ENCODE measurements at regions not wholly inside any gene's neighbourhood (a gene's known extent, or its start where the extent isn't known, plus 50 kb on each side); places are given as distances from the start of the nearest gene placed in this dataset.
"Not testable (repeated sequence)": the region's sequence is repeated elsewhere in the genome, so short reads cannot be mapped to it uniquely, and the experiment has no call there.

DNA sequence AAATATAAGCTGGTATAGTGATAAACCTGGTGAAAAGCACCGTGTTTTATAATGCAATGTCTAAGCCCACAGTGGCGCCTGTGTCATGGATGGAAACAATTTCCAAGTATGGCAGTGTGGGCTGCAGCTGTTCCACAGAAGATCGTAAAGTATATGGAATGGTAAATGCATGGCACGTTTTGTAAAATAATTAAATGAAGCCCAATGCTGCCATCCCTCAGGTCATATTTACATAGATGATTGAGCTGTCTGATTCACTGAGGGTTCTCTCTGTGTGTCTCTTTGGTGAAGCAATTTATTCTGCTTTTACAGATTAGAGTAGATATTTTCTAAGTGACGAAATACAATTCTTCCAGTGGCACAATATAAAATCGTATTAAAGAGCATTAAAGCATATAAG is 164.8 kb downstream of the ASMT start:
- DNase-seq = no peak

DNA sequence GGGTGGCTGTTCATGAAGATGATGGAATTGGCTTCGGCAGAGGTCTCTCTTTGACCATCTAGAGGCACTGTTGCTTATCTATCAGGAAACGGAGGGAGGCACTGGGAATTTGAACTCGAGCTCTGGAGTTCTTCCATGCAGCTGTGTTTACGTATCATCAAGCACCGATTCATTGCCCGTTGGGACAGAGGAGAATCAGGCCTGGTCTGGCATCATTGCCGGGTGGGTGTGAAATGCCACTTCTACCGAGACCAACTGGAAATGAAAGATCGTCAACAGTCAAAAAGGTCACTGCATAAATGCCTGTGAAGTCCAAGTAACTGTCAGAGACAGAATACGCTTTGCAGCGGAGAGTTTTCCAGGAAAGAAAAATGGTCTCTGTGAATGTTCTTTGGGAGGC is 166.9 kb downstream of the ASMT start:
- DNase-seq = no peak

DNA sequence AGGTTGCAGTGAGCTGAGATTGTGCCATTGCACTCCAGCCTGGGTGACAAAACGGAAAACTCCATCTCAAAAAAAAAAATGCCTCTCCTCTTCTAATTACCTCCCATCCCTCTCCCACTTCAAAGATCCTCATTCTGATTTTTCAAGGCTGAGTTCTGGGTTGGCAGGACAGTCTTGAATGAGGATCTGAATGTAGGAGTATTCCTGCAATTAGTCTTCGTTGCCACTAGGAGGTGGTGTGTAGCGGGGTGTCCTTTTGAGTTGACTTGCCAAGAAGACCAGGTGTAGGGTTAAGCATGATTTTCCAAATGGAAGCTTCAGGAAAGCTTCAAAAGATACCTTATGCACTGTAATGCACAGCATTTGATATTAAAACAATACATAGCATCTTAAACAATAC is 169.9 kb downstream of the ASMT start:
- DNase-seq = no peak

DNA sequence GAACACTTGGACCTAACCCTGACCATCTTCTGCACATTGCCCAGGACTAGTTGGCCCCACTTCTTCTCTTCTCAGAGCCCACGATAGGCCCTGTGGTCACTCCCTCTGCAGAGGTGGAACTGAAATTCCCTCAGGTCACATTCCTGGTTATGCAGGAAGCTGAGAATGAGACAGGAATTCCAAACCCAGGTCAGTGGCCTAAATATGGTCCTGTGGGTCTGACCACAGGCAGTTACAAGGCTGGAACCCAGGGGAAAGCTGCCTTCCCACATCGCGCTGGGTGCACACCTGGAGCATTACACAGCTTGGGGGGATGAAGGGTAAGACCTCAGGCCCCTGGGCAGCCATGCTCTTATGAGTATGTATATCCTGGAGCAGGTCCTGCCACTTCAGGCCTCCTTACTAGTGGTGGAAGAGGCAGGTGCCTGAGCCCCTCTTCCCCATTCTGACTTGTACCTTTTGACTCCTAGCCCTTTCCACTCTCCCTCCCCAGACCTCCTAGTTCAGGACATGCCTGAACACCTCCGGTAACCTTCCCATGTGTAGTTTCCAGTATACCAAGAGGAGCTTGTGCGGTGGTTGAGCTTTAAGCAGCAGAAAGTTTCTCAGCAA is 173.5 kb downstream of the ASMT start:
- DNase-seq = no peak

DNA sequence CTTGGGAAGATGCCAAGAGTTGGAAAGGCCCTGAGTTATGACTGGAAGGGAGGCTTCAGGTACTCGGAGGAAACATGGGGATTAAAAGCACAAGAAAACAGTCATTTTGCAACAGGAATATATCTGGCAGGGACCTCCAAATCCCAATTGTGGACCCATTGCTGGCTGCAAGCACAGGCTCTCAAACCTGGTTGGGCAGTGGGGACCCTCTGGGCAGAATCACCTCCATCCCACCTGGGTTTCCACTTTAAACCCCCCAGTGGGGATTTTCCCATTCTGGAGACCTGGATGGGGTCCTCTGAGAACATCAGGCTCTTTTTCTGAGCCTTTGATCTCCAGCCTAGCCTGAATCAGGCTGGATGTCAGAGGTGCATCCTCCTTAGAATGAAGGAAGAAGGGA is 177.8 kb downstream of the ASMT start:
- DNase-seq = no peak

DNA sequence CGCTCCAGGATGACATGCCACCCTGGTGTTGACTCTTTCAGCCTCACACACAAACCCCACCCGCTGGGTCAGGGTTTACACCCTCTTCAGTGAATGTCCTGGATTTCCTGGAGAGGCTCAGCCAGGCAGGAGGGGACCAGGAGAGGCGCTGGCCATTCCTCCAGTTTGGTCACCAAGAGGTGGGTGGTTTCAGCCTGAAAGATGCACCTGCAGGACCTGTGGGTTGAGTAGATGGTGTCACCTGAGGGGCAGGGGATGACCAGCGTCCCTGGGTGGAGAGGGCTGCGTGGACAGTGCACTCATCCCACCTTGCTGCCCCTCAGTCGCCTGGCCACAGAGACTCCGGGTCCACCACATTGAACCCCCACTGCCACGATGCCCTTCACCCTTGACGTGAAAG is 179.7 kb downstream of the ASMT start:
- DNase-seq = no peak

DNA sequence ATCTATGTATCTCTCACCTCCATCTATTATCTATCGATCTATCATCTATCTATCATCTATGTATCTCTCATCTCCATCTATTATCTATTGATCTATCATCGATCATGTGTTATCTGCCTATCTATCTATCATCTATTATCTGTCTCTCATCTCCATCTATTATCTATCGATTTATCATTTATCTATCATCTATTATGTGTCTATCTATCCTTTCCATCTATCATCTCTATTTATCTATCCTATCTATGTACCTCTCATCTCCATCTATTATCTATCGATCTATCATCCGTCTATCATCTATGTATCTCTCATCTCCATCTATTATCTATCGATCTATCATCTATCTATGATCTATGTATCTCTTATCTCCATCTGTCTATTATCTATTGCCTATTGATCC is 188.1 kb downstream of the ASMT start:
- DNase-seq = no peak

DNA sequence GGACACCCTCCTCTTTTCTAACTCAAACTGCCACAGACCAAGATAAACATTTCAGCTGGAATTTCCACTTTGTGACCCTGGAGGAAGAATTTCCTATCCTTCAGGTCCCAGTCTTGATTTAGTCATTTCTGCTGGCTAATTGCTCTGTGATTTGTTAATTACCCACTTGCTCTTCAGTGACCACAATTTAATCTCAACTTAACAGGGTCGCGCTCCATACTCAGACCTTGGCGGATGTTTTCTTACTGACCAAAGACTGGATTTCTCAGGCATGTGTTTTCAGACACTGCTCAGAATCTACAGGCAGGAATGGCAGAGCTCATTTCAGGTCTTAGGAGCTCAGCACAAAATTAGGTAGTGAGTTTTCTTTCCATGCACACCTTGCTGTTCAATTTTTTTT is 188.9 kb downstream of the ASMT start:
- no peak for DNase-seq

DNA sequence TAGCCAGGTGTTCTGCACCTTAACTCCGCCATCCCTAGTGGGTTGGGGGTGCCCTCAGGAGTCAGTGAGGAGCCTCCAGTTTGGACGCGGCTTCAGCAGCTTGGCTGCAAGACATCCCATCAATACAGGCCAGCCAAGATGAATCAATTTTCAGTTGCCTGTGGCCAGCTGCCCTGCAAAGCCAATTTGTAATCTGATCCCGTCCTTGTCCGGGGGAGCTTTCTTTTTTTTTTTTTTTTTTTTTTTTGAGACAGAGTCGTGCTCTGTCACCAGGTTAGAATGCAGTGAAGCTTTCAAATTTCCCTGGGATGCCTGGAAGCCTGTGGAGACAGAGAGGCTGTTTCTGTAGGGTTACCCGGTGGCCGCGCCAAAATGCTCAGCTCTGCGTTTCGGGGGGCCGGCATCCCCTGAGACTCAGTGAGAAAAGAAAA is 192.5 kb downstream of the ASMT start:
- no peak for DNase-seq

DNA sequence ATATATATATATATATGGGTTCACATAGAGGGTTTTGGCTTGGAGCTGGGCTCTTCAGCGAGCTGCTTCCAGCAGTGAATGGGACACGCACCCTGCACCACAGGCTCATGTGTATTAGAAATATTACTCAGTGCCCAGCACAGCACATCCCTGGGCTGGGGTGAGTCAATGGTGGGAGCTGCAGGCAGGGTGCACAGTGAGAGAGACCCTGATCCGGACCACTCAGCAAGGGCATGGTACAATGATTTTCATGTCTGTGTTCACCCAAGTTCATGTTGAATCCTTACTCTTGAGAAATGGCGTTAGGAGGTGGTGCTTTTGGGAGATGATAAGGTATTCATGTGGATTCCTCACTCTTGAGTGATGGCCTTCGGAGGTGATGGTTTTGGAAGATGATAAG is 194.7 kb downstream of the ASMT start:
- DNase-seq = no peak

DNA sequence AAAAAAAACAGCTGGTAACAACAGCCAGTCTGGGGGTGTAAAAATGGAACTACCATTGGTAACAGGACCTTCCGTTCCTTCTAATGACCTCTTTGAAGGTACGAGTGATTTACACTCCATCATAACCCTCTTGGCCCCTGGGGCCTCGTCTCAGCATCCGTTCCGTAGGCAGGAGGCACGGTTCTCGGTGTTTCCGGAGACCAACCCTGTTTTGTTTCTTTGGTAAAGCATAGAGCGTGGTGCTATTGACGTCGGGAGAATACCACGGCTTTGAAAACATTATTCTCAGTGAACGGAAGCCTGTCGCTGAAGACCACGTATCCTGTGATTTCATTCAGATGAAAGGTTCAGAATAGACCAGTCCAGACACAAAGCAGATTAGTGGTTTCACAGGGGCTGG is 198.9 kb downstream of the ASMT start:
- DNase-seq = no peak

DNA sequence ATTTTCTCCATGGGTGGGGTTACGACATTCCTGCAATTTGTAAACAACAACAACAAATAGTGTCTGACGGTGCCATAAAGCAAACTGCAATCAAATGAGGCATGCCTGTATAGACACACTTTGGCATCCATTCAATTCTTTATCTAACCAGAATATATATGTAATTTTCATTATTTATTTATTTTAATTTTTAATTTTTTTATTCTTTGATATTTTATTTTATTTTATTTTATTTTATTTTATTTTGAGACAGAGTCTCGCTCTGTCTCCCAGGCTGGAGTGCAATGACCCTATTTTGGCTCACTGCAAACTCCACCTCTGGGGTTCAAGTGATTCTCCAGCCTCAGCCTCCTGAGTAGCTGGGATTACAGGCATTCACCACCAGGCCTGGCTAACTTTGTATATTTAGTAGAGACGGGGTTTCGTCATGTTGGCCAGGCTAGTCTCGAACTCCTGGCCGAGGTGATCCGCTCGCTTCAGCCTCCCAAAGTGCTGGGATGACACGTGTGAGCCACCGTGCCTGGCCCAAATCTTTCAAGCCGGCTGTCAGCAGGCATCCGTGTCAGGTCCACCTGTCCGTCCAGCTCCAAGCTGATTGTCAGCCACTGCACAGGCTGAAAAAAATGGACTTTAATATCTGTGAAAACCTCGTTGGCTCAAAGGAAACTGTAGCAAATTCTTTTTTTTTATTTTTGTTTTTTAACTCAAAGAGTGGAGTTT is 200.8 kb downstream of the ASMT start:
- no peak for DNase-seq

DNA sequence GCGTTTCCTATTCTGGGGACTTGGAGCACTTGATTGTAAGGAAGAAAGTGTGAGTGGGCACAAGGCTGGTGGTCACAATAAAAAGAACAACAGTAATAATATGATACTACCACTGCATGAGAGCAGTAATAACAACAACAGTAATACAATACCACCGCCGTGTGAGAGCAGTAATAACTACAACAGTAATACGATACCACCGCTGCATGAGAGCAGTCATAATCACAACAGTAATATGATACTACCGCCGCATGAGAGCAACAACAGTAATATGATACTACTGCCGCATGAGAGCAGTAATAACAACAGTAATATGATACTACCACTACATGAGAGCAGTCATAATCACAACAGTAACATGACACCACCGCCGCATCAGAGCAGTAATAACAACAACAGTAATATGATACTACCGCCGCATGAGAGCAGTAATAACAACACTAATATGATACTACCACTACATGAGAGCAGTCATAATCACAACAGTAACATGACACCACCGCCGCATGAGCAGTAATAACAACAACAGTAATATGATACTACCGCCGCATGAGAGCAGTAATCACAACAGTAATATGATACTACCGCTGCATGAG is 201.6 kb downstream of the ASMT start:
- DNase-seq = not testable (repeated sequence)

DNA sequence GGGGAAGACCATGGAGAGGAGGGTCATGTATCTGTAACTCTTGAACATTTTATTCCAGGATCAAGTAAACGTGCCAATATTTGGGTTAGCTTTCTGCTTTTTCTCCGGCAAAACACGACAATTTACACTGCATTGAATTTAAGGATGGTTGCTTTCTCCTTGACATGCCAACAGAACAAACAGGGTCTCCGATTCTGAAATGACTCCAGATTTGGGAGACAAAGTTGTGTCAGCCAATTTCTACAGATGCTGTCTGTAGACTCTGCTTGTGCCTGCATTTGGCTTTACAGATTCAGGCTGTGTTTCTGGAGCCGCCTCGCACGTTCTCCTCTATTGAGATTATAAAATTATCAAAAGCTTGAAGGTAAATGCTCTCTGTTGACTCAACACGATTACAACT is 207.0 kb downstream of the ASMT start:
- DNase-seq = no peak

DNA sequence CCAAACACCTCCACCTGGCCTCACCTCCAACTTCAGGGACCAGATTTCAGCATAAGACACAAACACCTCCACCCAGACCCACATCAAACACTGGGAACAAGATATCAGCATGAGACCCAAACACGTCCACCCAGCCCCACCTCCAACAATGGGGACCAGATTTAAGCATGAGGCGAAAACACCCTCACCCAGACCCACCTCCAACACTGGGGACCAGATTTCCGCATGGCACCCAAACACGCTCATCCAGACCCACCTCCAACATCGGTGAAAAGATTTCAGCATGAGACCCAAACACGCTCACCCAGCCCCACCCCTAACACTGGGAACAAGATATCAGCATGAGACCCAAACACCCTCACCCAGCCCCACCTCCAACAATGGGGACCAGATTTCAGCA is 210.0 kb downstream of the ASMT start:
- DNase-seq = no peak

DNA sequence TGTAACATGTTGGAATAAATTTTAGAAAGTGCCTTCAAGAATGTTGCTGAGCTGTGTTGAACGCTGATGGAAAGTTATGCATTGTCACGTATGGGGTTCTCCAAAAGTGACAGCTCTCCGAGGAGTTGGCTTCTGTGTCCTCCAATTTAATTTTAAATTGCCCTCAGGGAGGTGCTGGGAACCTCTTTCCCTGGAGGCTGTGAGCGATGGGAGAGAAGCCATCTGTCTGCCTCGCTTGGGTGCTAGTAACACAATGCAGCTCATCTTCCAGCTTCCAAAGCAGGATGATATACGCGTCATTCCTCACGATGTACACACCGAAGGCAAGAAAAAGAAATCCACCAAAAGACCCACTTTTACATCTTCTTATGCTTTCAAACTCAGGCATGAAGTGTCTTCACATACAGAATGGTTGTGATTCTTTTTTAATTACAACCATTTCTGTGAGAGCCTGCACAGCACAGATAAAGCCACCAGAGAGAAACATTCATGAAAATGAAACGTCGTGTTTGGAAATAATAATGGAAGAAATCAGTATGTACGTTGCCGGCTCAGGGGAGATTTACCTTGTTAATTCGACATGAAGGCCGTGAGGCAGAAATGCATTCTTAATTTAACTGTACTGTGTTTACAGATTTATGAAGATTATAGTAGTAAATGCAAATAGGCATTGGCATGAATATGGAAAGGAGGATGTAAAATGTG is 218.9 kb downstream of the ASMT start:
- DNase-seq = no peak

DNA sequence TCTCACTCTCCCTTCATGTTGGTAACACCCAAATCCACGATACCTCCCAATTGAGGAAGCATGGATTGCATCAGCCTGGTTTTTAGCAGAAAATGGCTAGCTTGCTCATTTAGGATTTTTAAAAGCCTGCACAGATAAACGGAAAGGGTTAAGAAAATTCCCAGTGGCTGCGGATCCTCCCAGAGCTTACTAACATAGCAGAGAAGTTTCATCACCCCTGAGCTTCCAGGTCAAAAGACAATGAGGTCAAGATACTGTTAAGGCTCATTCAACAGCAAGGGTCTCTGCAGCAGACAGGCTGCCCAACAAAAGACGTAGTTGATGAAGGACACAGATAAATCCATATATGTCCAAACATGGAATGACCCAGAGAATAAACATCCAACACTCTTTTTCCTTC is 220.2 kb downstream of the ASMT start:
- DNase-seq = no peak

DNA sequence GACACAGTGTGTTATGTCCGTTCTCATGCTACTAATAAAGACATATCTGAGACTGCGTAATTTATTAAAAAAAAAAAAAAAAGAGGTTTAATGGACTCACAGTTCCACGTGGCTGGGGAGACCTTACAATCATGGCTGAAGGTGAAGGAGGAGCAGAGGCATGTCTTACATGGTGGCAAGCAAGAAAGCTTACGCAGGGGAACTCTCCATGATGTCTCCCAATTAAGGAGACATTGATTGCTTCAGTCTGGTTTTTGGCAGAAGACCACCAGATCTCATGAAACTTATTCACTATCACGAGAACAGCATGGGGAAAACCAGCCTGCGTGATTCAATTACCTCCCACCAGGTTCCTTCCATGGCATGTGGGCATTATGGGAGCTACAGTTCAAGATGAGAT is 221.8 kb downstream of the ASMT start:
- DNase-seq = no peak

DNA sequence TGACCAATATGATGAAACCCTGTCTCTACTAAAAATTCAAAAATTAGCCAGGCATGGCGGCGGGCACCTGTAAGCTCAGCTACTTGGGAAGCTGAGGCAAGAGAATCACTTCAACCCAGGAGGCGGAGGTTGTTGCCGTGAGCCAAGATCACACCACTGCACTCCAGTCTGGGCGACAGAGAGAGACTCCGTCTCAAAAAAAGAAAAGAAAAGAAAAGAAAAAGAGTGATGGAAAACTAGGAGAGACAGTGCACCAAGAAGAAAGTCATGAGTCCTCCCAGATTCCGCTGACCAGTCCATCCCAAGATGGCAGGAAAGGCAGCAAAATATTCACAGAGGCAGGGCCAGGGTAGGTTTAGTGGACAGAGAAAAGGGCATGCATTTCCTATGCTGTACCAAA is 226.9 kb downstream of the ASMT start:
- DNase-seq = no peak

DNA sequence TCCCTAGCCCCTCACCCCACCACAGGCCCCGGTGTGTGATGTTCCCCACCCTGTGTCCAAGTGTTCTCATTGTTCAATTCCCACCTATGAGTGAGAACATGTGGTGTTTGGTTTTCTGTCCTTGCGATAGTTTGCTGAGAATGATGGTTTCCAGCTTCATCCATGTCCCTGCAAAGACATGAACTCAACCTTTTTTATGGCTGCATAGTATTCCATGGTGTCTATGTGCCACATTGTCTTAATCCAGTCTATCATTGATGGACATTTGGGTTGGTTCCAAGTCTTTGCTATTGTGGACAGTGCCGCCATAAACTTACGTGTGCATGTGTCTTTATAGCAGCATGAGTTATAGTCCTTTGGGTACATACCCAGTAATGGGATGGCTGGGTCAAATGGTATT is 232.1 kb downstream of the ASMT start:
- DNase-seq = not testable (repeated sequence)

DNA sequence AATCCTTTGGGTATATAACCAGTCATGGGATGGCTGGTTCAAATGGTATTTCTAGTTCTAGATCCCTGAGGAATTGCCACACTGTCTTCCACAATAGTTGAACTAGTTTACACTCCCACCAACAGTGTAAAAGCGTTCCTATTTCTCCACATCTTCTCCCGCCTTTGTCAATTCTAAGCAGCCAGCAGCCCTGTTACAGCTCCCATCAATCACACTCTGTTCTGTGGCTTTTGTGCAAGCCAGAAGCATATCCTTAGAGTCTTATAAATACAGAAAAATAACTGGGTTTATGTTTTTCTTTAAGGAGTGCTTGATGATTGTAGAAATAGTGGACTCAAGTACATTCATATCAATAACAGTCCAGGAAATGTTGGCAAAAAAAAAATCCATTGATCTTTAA is 232.9 kb downstream of the ASMT start:
- not testable (repeated sequence) for DNase-seq

DNA sequence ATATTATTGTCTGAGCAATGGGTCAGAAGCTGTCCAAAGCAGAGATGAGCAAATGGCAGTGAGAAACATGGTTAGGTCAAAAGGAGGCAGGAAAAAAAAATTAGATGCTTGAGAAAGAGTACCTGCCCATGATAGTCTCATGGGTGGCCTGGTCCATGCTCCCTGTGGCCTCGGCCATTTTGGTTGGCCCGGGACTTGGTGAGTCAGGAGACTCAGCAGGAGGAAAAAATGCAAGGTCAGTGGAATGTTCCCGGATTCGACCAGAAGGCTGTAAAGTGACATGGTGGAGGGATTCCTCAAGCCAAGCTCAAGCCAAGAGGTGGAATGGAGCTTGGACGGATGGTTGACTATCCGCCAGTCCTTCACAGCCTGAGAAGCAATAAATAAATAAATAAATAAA is 236.7 kb downstream of the ASMT start:
- DNase-seq = no peak

DNA sequence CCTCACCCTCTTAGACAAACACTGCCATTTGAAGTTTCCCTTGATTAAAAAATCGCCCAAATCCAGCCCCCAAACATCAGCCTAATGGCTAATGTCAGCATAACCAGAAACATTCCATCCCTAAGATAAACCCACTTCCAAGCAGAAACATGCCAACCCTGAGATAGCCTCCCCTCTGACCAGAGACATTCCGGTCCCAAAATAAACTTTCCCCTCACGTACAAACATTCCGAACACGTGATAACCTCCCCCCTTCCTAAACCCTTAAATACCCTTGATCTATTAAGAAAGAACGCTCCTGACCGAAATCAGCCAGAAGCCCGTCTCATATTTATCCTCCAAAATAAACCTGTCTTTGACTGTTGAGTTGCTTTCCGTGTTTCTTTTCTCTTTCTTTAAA is 237.2 kb downstream of the ASMT start:
- DNase-seq = no peak

DNA sequence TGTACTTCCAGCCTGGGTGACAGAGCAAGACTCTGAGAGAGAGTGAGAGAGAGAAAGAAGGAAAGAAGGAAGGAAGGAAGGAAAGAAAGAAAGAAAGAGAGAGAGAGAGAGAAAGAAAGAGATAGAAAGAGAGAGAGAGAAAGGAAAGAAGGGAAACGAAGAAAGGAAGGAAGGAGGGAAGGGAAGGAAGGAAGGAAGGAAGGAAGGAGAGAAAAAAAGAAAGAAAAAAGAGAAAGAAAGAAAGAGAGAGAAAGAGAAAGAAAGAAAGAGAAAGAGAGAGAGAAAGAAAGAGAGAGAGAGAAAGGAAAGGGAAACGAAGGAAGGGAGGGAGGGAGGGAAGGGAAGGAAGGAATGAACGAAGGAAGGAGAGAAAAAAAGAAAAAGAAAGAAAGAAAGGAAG is 238.6 kb downstream of the ASMT start:
- no peak for DNase-seq

All from Kasumi-1 (cell line).